H54 (cell line): ENCODE measurements at regions not wholly inside any gene's neighbourhood (a gene's known extent, or its start where the extent isn't known, plus 50 kb on each side); places are given as distances from the start of the nearest gene placed in this dataset.

ENCODE experiments used
- DNase-seq: peaks from one replicate; pipeline ENCODE4 v3.0.0; 2011; ENCODE audit warnings: low spot score, mixed read lengths; ENCODE audit not compliant: insufficient read length
- FAIRE-seq: peaks from 3 replicates; lab custom pipeline; 2011; peaks lifted over from hg19 to GRCh38; lab: Jason Lieb, UNC
- POLR2A ChIP-seq: IDR thresholded peaks from 2 replicates; pipeline ENCODE4 v1.6.1; 2011; ENCODE audit warnings: low read depth, mild to moderate bottlenecking, low read length

DNA sequence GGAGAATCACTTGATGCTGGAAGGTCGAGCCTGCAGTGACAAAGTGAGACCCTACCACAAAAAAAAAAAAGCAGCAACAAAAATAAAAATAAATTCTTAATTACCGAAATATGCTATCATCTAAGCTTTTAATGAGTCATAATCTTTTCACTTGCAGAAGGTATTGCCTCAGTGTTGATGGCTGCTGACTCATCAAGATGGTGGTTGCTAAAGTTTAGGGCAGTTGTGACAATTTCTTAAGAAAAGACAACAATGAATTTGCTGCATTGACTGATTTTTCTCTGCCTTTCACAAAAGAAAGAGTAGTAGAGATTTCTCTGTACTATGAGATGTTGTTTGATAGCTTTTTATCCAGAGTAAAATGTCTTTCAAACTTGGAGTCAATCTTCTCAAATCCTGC lies 1809.0 kb downstream of the SUCLG1 start:
- no peak for TF ChIP-seq POLR2A
- FAIRE-seq (peak; percentile 58), DNase-seq (no peak)

DNA sequence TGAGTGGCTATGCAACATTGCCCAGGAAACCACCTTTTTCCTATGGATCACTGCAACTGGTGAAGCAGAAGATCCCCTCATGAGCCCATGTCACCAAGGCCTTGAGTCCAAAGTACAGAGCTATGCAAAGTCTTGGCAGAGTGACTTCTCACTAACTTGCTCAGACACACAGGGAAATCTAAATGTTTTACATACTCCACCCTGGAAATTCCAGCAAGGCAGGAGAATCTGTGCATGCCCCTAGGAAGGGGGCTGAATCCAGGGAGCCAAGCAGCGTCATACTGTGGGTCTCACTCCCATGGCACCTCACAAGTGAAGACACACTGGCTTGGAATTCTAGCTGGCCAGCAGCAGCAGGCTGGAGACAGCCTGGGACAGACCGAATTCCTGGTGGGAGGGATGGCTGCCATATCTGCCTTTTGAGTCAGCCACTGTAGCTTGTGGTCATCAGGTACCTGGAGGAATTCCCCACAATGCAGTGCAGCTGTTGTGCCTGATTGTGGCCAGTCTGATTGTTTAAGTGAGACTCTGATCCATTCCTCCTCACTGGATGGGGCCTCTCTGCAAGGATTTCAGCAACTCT lies 1817.4 kb downstream of the SUCLG1 start:
- no peak for DNase-seq
- no peak for FAIRE-seq
- no peak for TF ChIP-seq POLR2A

DNA sequence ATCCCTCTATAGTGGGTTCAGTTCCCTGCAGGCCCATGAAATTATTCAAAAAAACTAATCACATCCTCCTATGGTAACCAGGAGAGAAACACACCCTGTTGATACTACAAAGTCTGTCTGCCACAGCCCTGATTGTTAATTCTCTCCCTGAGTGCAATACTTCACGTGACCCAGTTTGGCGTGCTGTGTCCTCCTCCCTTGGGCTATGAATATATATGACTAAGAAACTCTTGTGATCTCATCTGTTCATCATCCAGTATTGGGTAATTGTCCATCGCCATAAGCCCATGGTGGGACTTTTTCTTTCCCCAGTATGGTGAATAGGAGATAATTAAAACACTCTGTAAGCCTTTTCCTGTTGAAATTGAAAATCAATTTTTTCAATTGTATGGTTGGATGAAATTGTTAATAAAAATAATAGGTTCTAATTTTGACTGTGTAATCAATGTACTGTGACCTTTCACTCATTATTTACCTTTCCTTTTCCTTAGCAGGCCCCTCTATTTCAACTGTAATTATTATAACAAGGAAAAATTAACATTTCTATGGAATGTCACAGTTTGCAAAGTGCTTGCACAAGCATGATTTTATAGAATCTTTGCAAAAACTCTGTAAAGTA lies 1822.6 kb downstream of the SUCLG1 start:
- peak; percentile 27 for FAIRE-seq
- no peak for TF ChIP-seq POLR2A
- peak; percentile 3 for DNase-seq

DNA sequence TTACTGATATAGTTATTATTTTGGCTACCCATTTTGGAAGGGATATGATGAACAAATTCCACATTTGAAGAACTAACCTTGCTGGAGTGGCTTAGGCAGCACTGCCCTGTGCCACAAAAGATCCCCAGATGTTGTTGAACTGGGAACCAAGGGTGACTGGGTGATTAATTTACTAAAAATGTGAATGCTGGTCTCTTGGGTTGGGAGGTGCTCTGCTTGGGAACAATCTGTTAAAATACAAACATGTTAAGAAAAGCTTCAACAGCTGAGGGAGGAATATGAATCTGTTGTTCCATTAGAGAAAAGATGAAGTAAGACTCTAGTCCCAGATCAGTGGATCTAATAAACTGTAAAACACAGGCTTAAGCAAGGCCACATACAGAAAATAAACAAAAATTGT lies 1860.1 kb downstream of the SUCLG1 start:
- no peak for DNase-seq
- no peak for FAIRE-seq

DNA sequence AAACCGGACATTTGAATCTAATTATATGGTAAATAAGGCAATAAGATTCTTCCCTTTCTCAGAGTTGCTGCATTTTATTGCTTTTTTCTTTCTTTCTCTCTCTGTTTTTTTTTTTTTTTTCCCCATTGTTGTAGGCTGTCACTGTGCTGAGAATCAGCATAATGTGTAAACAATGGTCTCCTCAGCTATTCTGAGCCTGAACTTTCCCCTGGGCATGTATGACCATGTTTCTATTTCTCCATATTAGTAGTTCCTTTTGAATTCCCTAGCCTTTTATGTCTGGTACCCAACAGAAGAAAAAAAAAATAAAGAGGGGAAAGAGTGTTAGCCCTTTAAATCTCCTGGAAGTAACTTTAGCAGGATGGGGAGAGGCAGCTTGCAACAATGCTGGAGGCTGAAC lies 1862.5 kb downstream of the SUCLG1 start:
- no peak for FAIRE-seq
- DNase-seq = no peak
- no peak for TF ChIP-seq POLR2A

More for the DNA sequence above, 1860.1 kb downstream of the SUCLG1 start:
- no peak for TF ChIP-seq POLR2A

DNA sequence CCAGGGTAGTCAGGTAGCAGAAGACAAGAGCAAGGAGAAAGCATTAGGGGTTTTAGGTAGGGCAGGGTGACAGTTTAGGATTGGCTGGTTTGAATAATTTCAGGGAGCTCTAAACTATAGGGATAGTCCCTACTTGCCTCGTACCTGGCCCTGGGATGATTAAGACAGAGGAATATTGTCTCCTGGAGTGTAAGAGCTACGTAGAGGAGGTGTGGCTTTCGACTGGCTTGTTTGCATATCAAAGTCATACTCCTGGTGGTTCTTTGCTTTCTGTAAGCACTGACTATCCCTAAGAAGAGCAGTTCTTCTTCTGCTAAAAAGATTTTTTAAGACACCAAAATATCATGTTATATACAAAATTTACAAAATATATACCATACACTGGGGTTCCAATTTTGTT lies 1867.4 kb downstream of the SUCLG1 start:
- no peak for TF ChIP-seq POLR2A
- FAIRE-seq (no peak), DNase-seq (no peak)

DNA sequence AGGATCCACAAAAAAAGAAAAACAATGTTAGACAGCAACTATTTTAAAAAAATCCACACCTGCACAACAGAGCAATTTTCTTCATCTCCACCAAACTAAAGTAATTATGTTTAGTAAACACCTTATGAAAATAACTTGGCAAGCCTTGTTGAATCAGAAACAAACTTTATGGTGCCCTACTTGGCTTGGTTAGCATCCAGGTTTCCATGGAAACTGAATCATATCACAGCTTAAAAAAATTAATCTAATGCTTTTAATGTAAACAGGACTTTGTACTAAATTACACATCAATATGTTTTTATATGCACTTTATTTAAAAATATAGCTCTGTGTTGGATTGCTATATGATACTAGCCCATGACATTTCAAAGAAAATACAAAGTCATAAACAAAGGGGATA lies 1882.4 kb downstream of the SUCLG1 start:
- FAIRE-seq (no peak), DNase-seq (no peak)
- TF ChIP-seq POLR2A = no peak

DNA sequence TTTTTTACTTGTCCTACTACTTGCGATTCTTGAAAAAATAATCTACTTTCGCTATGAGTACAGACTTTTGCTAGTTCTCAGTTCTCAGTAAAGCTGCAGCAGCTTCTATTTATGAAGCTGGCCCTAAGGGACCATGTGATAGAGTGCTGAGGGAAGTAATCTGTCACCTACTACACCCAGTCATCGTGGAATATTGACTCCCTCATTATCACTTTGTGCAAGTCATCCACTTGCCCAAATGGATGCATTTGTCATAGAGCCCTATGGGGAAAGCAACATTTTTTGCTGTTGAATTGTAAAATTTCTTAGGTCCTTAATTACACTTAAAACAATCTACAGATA lies 1919.8 kb downstream of the SUCLG1 start:
- FAIRE-seq (peak; percentile 11), DNase-seq (no peak)
- no peak for TF ChIP-seq POLR2A

DNA sequence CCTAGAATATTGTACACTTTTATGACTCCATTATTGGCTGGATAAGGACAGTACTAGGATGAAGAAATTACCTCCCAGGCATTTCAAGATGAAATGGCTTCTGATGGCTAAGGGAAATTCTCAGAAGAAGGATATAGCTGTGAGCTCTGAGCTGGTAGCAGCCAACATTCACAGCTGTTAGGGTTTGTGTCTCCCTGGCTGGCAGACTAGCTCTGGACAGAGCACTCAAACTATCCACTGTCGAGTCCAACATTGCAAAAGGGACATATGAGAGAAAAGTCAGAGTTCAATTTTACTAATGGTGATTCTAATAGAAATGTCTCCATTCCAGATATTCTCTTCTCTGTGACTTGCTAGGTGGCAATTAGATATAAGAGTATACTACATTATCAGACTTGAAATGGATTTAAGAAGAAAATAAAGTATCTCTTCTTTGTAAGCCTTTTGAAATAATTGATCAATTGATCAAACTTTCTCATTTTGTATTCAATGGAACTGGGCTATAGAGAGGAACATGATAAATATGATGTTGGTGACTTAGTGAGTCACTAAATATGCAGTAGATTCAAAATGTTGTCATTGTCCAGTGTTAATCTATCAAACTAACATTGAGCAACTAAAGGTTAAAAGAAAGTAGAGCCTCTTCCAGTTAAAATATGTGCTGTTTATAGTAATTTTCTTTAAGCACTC lies 1920.3 kb downstream of the SUCLG1 start:
- no peak for TF ChIP-seq POLR2A
- FAIRE-seq (no peak), DNase-seq (no peak)

DNA sequence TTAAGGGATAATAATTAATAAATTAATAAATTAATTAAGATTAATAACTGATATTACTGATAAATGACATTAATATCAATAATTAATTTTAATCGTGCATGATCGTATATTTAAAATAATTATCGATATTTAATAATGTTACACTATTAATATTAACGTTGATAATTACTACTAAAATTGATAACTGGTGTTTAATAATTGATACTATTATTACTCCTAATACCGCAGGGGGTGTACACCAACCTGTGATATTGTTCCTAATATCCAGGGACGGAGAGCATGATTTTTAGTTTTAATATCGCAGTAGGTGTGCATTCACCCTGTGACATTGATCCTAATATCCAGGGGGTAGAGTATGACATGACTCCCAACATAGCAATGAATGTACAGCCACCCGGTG lies 1930.8 kb downstream of the SUCLG1 start:
- TF ChIP-seq POLR2A = no peak
- FAIRE-seq (no peak), DNase-seq (no peak)

DNA sequence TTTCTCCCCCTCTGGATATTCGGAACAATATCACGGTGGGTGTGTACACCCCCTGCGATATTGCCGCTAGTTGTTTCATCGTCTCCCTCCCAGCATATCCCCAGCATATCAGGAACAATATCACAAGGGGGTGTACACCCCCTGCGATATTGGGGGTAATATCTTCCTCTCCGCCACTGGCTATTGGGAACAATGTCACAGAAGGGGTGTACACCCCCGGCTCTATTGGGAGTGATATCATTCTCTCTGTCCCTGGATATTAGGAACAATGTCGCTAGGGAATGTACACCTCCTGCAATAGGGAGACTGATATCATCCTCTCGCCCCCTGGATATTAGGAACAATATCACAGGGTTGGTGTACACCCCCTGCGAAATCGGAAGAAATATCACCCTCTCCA lies 1932.0 kb downstream of the SUCLG1 start:
- FAIRE-seq (no peak), DNase-seq (no peak)
- no peak for TF ChIP-seq POLR2A

DNA sequence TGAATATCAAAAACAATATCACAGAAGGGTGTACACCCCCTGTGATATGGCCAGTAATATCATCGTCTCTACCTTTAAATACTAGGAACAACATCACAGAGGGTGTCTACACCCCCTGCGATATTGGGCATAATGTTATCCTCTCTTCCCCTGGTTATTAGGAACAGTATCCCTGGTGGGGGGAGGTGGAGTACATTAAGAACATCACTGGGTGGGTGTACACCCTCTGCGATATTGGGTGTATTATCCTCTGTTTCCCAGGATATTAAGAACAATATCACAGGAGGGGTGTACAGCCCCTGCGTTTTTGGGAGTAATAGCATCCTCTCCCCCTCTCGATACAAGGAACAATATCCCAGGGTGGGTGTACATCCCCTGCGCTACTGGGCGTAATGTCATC lies 1932.8 kb downstream of the SUCLG1 start:
- no peak for DNase-seq
- TF ChIP-seq POLR2A = no peak
- no peak for FAIRE-seq

DNA sequence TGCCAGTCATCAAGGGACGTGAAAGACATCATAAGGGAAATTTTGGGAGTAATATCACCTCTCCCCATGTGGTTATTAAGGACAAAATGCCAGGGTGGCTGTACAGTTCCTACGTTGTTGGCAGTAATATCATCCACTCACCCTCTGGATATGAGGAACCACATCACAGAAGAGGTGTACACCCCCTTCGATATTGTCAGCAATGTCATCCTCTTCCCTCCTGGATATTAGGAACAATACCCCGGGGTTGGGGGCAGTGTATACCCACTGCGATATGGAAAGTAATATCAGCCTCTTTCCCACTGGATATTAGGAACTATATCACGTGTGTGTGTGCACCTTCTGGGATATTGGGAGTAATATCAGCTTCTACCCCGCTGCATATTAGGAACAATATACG lies 1933.3 kb downstream of the SUCLG1 start:
- FAIRE-seq (no peak), DNase-seq (no peak)
- TF ChIP-seq POLR2A = no peak

DNA sequence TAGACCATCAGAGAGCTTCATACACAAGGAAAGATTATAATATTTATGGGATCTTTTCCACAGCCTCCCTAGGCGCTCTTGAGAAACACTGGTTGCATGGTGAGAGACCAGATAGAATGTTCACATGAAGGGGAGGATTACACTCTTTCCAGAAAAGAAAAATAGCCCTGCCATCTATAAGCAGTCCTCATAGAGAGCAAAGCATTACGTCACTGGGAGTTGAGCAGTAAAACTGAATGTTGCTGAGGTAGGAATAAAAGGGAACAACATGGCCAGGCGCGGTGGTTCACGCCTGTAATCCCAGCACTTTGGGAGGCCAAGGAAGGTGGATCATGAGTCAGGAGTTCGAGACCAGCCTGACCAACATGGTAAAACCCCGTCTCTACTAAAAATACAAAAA lies 1934.3 kb downstream of the SUCLG1 start:
- no peak for DNase-seq
- no peak for FAIRE-seq

DNA sequence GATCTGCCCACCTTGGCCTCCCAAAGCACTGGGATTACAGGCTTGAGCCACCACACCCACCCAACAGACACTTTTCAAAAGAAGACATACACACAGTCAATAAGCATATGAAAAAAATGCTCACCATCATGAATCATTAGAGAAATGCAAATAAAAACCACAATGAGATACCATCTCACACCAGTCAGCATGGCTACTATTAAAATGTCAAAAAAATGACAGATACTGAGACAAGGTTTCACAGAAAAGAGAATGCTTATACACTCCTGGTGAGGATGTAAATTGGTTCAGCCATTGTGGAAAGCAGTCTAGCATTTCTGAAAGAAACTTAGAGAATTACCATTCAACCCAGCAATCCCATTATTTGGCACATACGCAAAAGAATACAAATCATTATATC lies 1947.2 kb downstream of the SUCLG1 start:
- FAIRE-seq (no peak), DNase-seq (no peak)
- no peak for TF ChIP-seq POLR2A

More for the DNA sequence above, 1934.3 kb downstream of the SUCLG1 start:
- no peak for TF ChIP-seq POLR2A

DNA sequence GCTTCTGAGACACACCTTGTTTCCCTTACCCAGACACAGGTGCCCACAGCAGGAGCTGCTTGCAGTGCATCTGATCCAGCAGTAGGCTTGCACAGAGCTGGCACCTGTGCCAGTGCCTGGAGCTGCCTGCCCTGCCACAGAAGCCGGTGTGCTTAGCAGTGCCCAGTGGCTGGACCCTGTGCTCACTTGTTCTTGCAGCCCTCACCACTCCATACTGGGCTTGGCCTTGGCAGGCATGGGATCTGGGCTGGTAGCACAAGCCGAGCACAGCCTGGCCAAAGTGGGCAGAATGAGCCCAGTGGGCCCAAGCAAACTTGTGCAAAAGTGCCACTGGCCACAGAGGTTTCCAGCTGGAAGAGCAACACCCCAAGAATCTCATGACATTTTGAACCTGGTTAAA lies 1950.4 kb downstream of the SUCLG1 start:
- no peak for FAIRE-seq
- no peak for DNase-seq
- no peak for TF ChIP-seq POLR2A
